COLO829 (cell line): ENCODE measurements at regions not wholly inside any gene's neighbourhood (a gene's known extent, or its start where the extent isn't known, plus 50 kb on each side); places are given as distances from the start of the nearest gene placed in this dataset.
"Not testable (repeated sequence)": the region's sequence is repeated elsewhere in the genome, so short reads cannot be mapped to it uniquely, and the experiment has no call there.

ENCODE experiments used
- DNase-seq: peaks from one replicate; pipeline ENCODE4 v3.0.0; 2012; ENCODE audit warnings: low spot score

DNA sequence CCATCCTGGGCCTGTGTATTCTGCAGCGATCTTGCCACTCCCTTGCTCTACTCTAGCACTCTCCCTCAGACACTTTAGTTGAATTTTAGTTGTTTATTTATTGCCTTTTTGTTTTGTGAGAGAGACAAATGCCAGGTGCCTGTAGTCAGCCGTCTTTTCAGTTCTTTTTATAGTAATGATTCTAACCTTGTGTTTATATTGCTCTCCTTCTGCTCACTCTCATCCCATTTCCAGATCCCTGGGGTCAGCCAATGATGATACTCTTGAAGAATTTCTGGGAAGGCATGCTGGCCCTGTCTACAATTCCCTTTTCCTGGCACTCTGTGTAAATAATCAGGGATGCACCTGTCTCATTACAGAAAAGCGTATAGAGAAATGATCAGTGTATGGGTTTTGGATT, 334.1 kb upstream of the MIS18BP1 start:
- no peak for DNase-seq

GRCh38 chr14:45559626-45560025, 306.6 kb upstream of the MIS18BP1 start:
- no peak for DNase-seq

DNA sequence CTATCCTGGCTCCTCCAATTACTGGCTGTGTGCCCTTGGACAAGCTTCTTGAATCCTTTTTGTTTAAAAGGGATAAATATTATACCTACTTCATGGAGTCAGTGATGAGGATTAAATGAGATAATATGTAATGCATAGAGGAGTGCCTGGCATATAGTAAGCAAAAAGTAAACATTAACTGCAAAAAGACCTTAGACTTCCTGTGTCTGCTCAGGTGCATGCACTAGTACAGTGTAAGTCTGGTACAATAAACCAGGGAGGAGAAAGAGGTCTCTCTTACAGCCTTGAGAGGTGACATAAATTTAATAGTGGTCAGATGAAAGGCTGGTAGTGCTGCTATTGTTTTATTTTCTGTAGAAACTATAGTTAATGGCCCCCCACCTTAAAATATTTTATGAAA, 305.2 kb upstream of the MIS18BP1 start:
- no peak for DNase-seq

DNA sequence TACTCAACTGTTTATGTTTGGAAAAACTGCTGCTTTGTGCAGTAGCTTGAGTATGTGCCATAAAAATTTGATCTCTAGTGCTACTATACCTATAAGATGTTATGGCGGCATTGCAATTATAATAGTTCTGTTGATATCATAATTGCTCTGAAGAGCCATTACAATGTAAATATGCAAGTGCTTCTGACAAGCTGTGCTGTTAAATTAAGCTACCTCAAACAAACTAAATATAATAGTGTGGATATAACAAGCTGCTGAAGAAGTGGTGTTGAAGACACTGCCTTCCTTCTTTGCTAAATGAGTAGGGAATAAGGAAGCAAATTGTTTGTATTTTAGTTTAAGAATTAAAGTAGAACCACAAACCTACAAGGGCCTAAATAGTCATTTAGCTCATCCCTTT, 301.0 kb upstream of the MIS18BP1 start:
- no peak for DNase-seq

DNA sequence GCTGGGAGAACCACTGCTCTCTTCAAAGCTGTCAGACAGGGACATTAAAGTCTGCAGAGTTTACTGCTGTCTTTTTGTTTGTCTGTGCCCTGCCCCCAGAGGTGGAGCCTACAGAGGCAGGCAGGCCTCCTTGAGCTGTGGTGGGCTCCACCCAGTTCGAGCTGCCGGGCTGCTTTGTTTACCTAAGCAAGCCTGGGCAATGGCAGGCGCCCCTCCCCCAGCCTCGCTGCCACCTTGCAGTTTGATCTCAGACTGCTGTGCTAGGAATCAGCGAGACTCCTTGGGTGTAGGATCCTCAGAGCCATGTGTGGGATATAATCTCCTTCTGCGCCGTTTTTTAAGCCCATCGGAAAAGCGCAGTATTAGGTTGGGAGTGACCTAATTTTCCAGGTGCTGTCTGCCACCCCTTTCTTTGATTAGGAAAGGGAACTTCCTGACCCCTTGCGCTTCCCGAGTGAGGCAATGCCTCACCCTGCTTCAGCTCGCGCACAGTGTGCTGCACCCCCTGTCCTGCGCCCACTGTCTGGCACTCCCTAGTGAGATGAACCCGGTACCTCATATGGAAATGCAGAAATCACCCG, 298.3 kb upstream of the MIS18BP1 start:
- not testable (repeated sequence) for DNase-seq

DNA sequence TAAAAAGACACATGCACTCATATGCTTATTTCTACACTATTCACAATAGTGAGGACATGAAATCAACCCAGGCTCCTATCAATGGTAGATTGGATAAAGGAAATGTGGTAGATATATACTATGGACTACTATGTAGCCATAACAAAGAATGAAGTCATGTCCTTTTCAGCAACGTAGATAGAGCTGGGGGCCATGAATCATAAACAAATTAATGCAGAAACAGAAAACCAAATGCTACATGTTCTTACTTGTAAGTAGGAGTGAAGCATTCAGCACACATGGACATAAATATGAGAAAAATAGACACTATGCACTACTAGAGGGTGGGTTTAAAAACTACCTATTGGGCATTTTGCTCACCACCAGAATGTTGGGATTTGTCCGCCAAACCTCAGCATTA, 278.0 kb upstream of the MIS18BP1 start:
- DNase-seq, result no peak

- peak; percentile 65 for DNase-seq
Observed at GRCh38 chr14:45526715-45527549, 273.9 kb upstream of the MIS18BP1 start.

- DNase-seq, result no peak
Observed at GRCh38 chr14:45519766-45520165, 266.8 kb upstream of the MIS18BP1 start.

DNA sequence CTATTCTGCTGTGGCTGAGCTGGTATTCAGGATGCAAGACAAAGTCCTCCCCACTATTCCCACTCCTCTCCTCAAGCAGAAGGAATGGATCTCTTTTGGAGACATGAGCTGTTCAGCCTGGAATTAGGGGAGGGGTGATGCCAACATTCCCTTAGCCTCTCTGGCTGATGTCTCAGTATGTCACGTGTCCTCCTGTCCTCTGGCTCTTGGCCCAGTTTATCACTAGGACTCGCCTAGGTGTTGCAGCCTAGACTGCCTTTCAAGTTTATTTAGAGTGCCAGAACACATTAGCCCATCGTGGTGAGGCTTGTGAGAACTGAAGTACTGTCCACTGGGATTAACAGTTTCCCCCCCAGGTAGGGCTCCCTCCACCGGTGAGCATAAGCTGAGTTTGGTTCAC, 239.9 kb upstream of the MIS18BP1 start:
- DNase-seq, result no peak

DNA sequence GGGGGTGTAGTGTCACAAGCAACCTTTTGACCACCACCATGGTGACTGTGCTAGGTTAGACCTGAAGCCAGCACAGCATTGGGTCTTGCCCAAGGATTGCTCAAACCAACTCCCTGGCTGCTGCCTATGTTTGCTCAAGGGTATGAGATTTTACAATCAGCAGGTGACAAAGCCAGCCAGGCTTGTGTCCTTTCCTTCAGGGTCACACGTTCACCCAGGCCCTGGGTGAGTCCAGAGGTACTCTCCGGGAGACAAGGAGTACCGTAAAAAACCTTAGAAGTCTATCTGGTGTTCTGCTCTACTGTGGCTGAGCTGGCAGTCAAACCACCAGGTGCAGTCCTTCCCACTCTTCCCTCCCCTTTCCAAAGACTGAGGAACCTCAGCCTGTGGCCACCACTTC, 238.9 kb upstream of the MIS18BP1 start:
- no peak for DNase-seq

DNA sequence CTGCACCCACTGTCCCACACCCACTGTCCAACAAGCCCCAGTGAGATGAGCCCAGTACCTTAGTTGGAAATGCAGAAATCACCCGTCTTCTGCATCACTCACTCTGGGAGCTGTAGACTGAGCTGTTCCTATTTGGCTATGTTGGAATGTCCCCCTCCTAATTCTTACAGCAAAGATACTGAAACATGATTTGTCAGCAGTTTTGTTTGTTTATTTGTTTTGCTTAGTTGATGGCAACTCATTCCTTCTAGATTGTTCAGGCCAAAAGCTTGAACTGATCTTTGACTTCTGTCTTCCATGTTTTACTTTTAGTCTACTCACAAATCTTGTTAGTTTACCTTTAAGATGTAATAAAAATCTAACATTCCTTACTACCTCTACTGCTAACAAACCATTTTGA, 233.6 kb upstream of the MIS18BP1 start:
- DNase-seq, result no peak

- DNase-seq, result no peak
Observed at GRCh38 chr14:45467023-45467422, 214.0 kb upstream of the MIS18BP1 start.

DNA sequence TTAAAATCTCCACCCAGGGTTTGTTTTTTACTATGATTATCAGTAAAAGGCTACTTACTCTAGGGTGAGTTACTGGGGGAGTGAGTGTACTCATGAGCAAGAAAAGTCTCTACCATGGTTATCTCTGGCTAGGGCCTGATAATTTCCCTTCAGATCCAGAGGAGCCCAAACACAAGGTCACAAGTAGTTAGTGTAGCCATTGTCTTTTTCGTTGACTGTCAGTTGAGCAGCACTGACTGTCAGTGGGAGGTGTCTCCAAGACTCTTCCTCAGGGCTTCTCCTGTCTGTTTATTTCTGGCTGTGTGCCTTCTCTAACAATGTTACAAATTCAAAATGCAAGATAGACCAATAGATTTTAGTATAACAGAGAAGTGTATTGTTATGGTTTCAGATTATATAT, 181.2 kb upstream of the MIS18BP1 start:
- no peak for DNase-seq

DNA sequence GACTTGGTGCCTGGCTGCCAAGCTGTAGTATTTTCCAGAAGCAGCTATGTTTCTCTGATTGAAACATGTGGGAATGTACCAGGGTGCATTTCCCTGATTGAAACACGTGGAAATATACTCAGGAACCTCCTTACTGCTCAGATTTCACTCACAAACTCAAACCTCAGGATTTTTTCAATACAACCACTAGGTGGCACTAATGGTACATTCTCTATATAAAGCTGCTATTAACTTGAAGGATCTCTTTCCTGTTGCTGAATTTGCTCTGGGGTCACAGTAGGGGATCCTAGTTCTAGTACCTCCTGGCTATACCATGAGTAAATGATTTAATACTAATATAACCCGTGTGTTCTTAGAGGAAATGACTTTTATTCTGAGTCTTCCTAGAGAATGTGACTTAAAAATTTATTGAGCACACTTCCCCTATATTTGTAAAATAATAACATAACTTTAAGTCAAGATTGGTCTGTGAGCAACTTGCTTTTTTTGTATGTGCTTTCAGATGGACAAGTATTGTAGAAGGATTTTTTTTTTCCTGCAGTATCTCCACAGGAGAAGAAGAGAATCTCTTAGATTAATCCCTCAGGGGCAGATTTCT, 173.8 kb upstream of the MIS18BP1 start:
- DNase-seq, result peak; percentile 42

GRCh38 chr14:45406942-45407341, 153.9 kb upstream of the MIS18BP1 start:
- no peak for DNase-seq

GRCh38 chr14:45400950-45401640, 148.1 kb upstream of the MIS18BP1 start:
- no peak for DNase-seq

- no peak for DNase-seq
Observed at GRCh38 chr14:45400509-45400908, 147.5 kb upstream of the MIS18BP1 start.

- DNase-seq, result no peak
Observed at GRCh38 chr14:45381091-45381490, 128.1 kb upstream of the MIS18BP1 start.

DNA sequence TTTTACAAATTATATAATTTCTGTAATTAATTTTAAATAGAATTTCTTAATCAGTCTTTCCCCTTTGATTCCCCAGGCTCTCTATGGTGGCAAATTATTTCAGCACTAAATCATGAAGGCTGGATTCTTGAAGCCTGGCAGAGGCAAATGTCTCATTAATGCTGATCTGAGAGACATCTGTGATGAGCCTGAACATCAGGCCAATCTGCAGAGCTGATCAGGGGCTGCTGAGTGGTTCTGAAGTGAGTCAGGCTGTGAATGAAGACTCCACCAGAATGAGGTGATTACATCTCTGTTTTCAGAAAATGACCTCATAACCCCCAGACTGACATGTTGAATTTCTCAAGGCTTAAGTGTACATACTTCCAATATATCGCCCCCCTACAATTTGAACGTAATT, 124.2 kb upstream of the MIS18BP1 start:
- no peak for DNase-seq

DNA sequence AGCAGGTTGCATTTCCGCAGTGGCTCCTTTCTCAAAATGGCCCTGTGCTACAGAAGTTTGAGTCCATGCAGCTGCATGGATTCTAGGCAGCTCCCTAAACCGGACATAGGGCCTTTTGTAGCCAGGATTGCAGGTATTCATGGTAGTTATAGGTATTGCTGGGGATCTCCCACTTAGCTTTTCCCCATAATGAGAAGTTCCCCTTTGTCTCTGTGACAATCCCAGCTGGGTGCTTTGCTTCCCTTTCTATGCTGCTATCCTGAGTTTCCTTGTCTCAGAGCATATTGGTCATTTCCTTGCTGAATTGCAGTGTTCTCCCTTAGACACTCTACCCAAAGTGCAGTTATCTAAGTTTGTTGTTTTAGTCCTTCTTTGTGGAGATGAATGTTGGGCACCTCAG, 120.9 kb upstream of the MIS18BP1 start:
- no peak for DNase-seq

DNA sequence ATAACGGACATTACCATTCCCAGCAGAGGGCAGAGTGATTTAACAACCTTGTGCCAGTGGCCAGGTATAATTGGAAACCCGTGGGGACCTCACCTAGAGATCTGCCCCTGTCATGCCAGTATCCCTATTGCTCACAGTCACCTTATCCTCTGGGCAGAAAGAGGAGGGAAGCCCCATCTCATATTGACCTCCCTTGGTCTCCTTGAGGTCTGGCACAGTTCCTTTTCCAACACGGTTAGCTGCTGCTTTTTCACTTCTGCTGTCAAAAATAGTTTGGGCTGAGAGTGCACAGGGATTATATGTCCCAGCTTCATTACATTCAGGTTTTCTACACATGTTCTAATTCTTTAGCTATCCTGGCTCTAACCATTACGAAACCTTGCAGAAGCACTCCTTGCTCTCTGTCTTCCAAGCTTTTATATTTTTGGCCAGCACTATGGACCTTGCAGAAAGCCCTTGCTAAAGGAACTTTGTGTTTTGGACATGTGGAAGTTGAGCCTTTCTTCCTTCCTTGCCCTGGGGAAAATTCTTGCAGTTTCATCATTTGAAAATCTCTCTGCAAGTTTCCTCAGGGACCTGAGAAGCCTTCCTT, 111.7 kb upstream of the MIS18BP1 start:
- no peak for DNase-seq

DNA sequence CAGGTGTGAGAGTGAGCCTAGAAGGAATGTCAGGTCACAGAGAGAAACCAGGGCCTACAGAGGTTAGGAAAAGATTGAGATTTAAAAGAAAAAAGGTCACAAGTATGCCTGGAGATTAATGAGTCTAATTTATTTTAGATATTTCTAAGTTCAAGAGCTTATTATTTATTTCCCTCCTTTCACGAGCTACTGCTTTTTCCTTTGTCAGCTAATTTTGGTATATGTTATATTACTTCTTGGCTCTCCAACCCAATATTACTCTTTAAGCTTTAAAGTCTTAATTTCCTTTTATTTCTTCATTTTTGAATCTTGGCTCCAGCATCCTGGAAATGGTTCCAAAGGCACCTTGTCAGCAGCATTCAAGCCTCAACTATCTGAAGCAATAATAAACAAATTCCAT, 109.5 kb upstream of the MIS18BP1 start:
- no peak for DNase-seq

GRCh38 chr14:45361727-45362126, 108.7 kb upstream of the MIS18BP1 start:
- no peak for DNase-seq
